ENCODE measurements at regions not wholly inside any gene's neighbourhood (a gene's known extent, or its start where the extent isn't known, plus 50 kb on each side); places are given as distances from the start of the nearest gene placed in this dataset.
A peak's percentile ranks its signal among the peaks of the same experiment; 100 is the strongest.

DNA sequence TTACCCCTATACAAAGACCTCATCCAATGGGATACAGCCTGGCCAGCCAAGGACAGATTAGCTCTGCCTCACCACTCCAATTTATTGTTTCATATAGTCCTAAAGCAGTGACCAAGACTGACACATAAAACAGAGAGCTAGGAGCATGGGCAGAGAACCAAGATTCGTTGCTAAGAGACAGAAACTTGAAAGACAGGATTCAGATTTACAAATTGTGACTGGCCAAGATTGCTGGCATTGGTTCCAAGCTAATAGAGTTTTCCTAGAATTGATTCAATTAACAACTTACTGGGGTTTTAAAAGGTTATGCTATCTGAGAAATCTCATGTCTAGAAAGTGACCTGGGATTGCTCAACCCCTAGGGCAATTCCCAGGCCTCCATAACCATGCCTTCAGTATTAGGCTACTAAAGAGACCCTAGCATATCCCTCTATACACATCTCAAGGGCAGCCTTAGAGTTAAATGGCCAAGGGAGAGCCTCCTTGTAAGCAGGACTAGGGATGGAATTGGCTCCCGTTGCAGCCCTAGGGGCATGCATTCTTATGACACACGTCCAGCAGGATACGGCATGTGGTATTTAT, 75.6 kb downstream of the ICOS start:
- peaks cover 2 to 13% of the 10 kb centered on the region in 2 donors for H3K4me1 ChIP-seq (ENCODE audit: control insufficient read depth in 2 of 2, insufficient read depth in 2 of 2, low read length in 2 of 2)
- no peaks in the 10 kb centered on the region for H3K27me3 ChIP-seq (ENCODE audit: control insufficient read depth in 2 of 2, insufficient read depth in 1 of 2, low read length in 1 of 2)
- no peaks in the 10 kb centered on the region for H3K36me3 ChIP-seq (ENCODE audit: control insufficient read depth in 2 of 2, insufficient read depth in 2 of 2, low read length in 1 of 2)
- H3K9me3 ChIP-seq (ENCODE audit: control insufficient read depth in 2 of 2, insufficient read depth in 1 of 2, low read length in 1 of 2): no peaks in the 10 kb centered on the region
- no peak overlapping the region for H3K27ac ChIP-seq (ENCODE audit: low read depth in 1 of 2, low read length in 1 of 2)
- H3K4me3 ChIP-seq (ENCODE audit: low read length in 2 of 2): no peak overlapping the region
- no peak for DNase-seq (ENCODE audit: low read depth in 6 of 9, low spot score in 9 of 9)
- 94% methylated on average over 4 of the region's 4 CpGs for WGBS

GRCh38 chr2:204015118-204015843, 78.7 kb downstream of the ICOS start:
- WGBS: 91% methylated on average over 8 of the region's 8 CpGs
- Histone ChIP-seq H3K27ac (ENCODE audit: low read depth in 1 of 2, low read length in 1 of 2) (no peak overlapping the region), H3K36me3 (ENCODE audit: control insufficient read depth in 2 of 2, insufficient read depth in 2 of 2, low read length in 1 of 2) (no peaks in the 10 kb centered on the region), H3K9me3 (ENCODE audit: control insufficient read depth in 2 of 2, insufficient read depth in 1 of 2, low read length in 1 of 2) (no peaks in the 10 kb centered on the region), H3K4me1 (ENCODE audit: control insufficient read depth in 2 of 2, insufficient read depth in 2 of 2, low read length in 2 of 2) (peaks cover 2 to 13% of the 10 kb centered on the region in 2 donors), H3K4me3 (ENCODE audit: low read length in 2 of 2) (no peak overlapping the region), H3K27me3 (ENCODE audit: control insufficient read depth in 2 of 2, insufficient read depth in 1 of 2, low read length in 1 of 2) (no peaks in the 10 kb centered on the region)
- no peak for DNase-seq (ENCODE audit: low read depth in 6 of 9, low spot score in 9 of 9)

GRCh38 chr2:204018717-204019116, 82.2 kb downstream of the ICOS start:
- DNase-seq (ENCODE audit: low read depth in 6 of 9, low spot score in 9 of 9): no peak
- Histone ChIP-seq H3K27ac (ENCODE audit: low read depth in 1 of 2, low read length in 1 of 2) (no peak overlapping the region), H3K27me3 (ENCODE audit: control insufficient read depth in 2 of 2, insufficient read depth in 1 of 2, low read length in 1 of 2) (no peaks in the 10 kb centered on the region), H3K4me1 (ENCODE audit: control insufficient read depth in 2 of 2, insufficient read depth in 2 of 2, low read length in 2 of 2) (peaks cover 7 to 12% of the 10 kb centered on the region in 2 donors), H3K9me3 (ENCODE audit: control insufficient read depth in 2 of 2, insufficient read depth in 1 of 2, low read length in 1 of 2) (no peaks in the 10 kb centered on the region), H3K4me3 (ENCODE audit: low read length in 2 of 2) (no peak overlapping the region), H3K36me3 (ENCODE audit: control insufficient read depth in 2 of 2, insufficient read depth in 2 of 2, low read length in 1 of 2) (no peaks in the 10 kb centered on the region)
- WGBS: 97% methylated on average over 6 of the region's 6 CpGs

GRCh38 chr2:204019572-204020501, 83.3 kb downstream of the ICOS start:
- WGBS: 95% methylated on average over 6 of the region's 6 CpGs
- no peaks in the 10 kb centered on the region for H3K27me3 ChIP-seq (ENCODE audit: control insufficient read depth in 2 of 2, insufficient read depth in 1 of 2, low read length in 1 of 2)
- no peaks in the 10 kb centered on the region for H3K9me3 ChIP-seq (ENCODE audit: control insufficient read depth in 2 of 2, insufficient read depth in 1 of 2, low read length in 1 of 2)
- DNase-seq (ENCODE audit: low read depth in 6 of 9, low spot score in 9 of 9): no peak
- H3K36me3 ChIP-seq (ENCODE audit: control insufficient read depth in 2 of 2, insufficient read depth in 2 of 2, low read length in 1 of 2): no peaks in the 10 kb centered on the region
- H3K27ac ChIP-seq (ENCODE audit: low read depth in 1 of 2, low read length in 1 of 2): no peak overlapping the region
- peaks cover 8 to 17% of the 10 kb centered on the region in 2 donors for H3K4me1 ChIP-seq (ENCODE audit: control insufficient read depth in 2 of 2, insufficient read depth in 2 of 2, low read length in 2 of 2)
- no peak overlapping the region for H3K4me3 ChIP-seq (ENCODE audit: low read length in 2 of 2)

GRCh38 chr2:204021290-204022081, 84.9 kb downstream of the ICOS start:
- Histone ChIP-seq H3K36me3 (ENCODE audit: control insufficient read depth in 2 of 2, insufficient read depth in 2 of 2, low read length in 1 of 2) (no peaks in the 10 kb centered on the region), H3K9me3 (ENCODE audit: control insufficient read depth in 2 of 2, insufficient read depth in 1 of 2, low read length in 1 of 2) (no peaks in the 10 kb centered on the region), H3K4me3 (ENCODE audit: low read length in 2 of 2) (no peak overlapping the region), H3K4me1 (ENCODE audit: control insufficient read depth in 2 of 2, insufficient read depth in 2 of 2, low read length in 2 of 2) (peaks cover 9 to 26% of the 10 kb centered on the region in 2 donors), H3K27ac (ENCODE audit: low read depth in 1 of 2, low read length in 1 of 2) (no peak overlapping the region), H3K27me3 (ENCODE audit: control insufficient read depth in 2 of 2, insufficient read depth in 1 of 2, low read length in 1 of 2) (no peaks in the 10 kb centered on the region)
- DNase-seq (ENCODE audit: low read depth in 6 of 9, low spot score in 9 of 9): no peak
- 95% methylated on average over 5 of the region's 5 CpGs for WGBS

- Histone ChIP-seq H3K27me3 (ENCODE audit: control insufficient read depth in 2 of 2, insufficient read depth in 1 of 2, low read length in 1 of 2) (no peaks in the 10 kb centered on the region), H3K4me1 (ENCODE audit: control insufficient read depth in 2 of 2, insufficient read depth in 2 of 2, low read length in 2 of 2) (peaks cover 15 to 36% of the 10 kb centered on the region in 2 donors), H3K9me3 (ENCODE audit: control insufficient read depth in 2 of 2, insufficient read depth in 1 of 2, low read length in 1 of 2) (peaks cover 0 to under 1% of the 10 kb centered on the region in 2 donors), H3K36me3 (ENCODE audit: control insufficient read depth in 2 of 2, insufficient read depth in 2 of 2, low read length in 1 of 2) (no peaks in the 10 kb centered on the region), H3K27ac (ENCODE audit: low read depth in 1 of 2, low read length in 1 of 2) (peak overlapping the region in 1 of 2 donors; percentile 50), H3K4me3 (ENCODE audit: low read length in 2 of 2) (no peak overlapping the region)
- no peak for DNase-seq (ENCODE audit: low read depth in 6 of 9, low spot score in 9 of 9)
- WGBS: 92% methylated on average over 5 of the region's 5 CpGs
These were observed 86.0 kb downstream of the ICOS start for GRCh38 chr2:204022550-204022949.

DNA sequence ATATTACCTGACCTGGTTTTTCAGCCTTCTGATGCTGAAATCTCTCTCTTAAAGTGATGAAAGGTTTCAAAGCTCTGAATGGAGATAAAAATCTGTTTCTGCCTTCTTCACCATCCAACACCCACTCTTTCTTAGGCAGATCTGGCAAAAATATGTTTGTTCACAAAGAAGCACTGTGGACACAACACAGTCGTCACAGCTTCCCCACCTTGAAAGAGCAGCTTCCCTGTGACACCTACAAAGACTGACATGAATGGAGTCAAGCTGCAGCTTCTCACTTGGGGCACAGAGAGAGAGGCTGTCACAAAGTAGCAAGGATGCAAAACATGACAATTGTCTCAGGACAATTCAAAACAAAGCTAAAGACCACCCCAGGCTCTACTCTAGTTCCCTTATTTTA, 86.5 kb downstream of the ICOS start:
- peaks cover 0 to 3% of the 10 kb centered on the region in 2 donors for H3K9me3 ChIP-seq (ENCODE audit: control insufficient read depth in 2 of 2, insufficient read depth in 1 of 2, low read length in 1 of 2)
- no peak overlapping the region for H3K4me3 ChIP-seq (ENCODE audit: low read length in 2 of 2)
- H3K36me3 ChIP-seq (ENCODE audit: control insufficient read depth in 2 of 2, insufficient read depth in 2 of 2, low read length in 1 of 2): no peaks in the 10 kb centered on the region
- no peaks in the 10 kb centered on the region for H3K27me3 ChIP-seq (ENCODE audit: control insufficient read depth in 2 of 2, insufficient read depth in 1 of 2, low read length in 1 of 2)
- DNase-seq (ENCODE audit: low read depth in 6 of 9, low spot score in 9 of 9): peak in 3 of 9 donors; percentile 28 to 74 (median 51)
- peaks cover 17 to 40% of the 10 kb centered on the region in 2 donors for H3K4me1 ChIP-seq (ENCODE audit: control insufficient read depth in 2 of 2, insufficient read depth in 2 of 2, low read length in 2 of 2)
- H3K27ac ChIP-seq (ENCODE audit: low read depth in 1 of 2, low read length in 1 of 2): peak overlapping the region; percentile 9 to 50
- WGBS: 26% methylated on average over 1 of the region's 1 CpG

GRCh38 chr2:204024503-204024902, 87.9 kb downstream of the ICOS start:
- Histone ChIP-seq H3K27me3 (ENCODE audit: control insufficient read depth in 2 of 2, insufficient read depth in 1 of 2, low read length in 1 of 2) (no peaks in the 10 kb centered on the region), H3K9me3 (ENCODE audit: control insufficient read depth in 2 of 2, insufficient read depth in 1 of 2, low read length in 1 of 2) (peaks cover 0 to 3% of the 10 kb centered on the region in 2 donors), H3K4me3 (ENCODE audit: low read length in 2 of 2) (no peak overlapping the region), H3K4me1 (ENCODE audit: control insufficient read depth in 2 of 2, insufficient read depth in 2 of 2, low read length in 2 of 2) (peaks cover 17 to 40% of the 10 kb centered on the region in 2 donors), H3K27ac (ENCODE audit: low read depth in 1 of 2, low read length in 1 of 2) (no peak overlapping the region), H3K36me3 (ENCODE audit: control insufficient read depth in 2 of 2, insufficient read depth in 2 of 2, low read length in 1 of 2) (no peaks in the 10 kb centered on the region)
- peak in 7 of 9 donors; percentile 40 to 82 (median 52) for DNase-seq (ENCODE audit: low read depth in 6 of 9, low spot score in 9 of 9)
- WGBS: 79% methylated on average over 1 of the region's 1 CpG

Measured in thymus (tissue), 11 donors.